ENCODE measurements at regions not wholly inside any gene's neighbourhood (a gene's known extent, or its start where the extent isn't known, plus 50 kb on each side); places are given as distances from the start of the nearest gene placed in this dataset.

- no peak overlapping the region for H3K4me3 ChIP-seq (ENCODE audit: low read length in 2 of 2)
- H3K36me3 ChIP-seq (ENCODE audit: control insufficient read depth in 2 of 2, insufficient read depth in 2 of 2, low read length in 2 of 2) = no peaks in the 10 kb centered on the region
- no peaks in the 10 kb centered on the region for H3K27me3 ChIP-seq (ENCODE audit: control insufficient read depth in 1 of 2, insufficient read depth in 2 of 2, low read length in 2 of 2)
- no peak overlapping the region for H3K9ac ChIP-seq (ENCODE audit: low read length in 2 of 2)
- H3K9me3 ChIP-seq (ENCODE audit: control insufficient read depth in 2 of 2, low read length in 2 of 2) = no peaks in the 10 kb centered on the region
- H3K27ac ChIP-seq (ENCODE audit: low read length) = no peak overlapping the region
- H3K4me1 ChIP-seq (ENCODE audit: control insufficient read depth, insufficient read depth, low read length) = no peaks in the 10 kb centered on the region
These were observed 108.8 kb downstream of the TMA16 start for GRCh38 chr4:163603257-163603656.

GRCh38 chr4:163606896-163607691 is 112.6 kb downstream of the TMA16 start:
- Histone ChIP-seq H3K36me3 (ENCODE audit: control insufficient read depth in 2 of 2, insufficient read depth in 2 of 2, low read length in 2 of 2) (no peaks in the 10 kb centered on the region), H3K4me3 (ENCODE audit: low read length in 2 of 2) (no peak overlapping the region), H3K9ac (ENCODE audit: low read length in 2 of 2) (no peak overlapping the region), H3K27ac (ENCODE audit: low read length) (no peak overlapping the region), H3K9me3 (ENCODE audit: control insufficient read depth in 2 of 2, low read length in 2 of 2) (no peaks in the 10 kb centered on the region), H3K27me3 (ENCODE audit: control insufficient read depth in 1 of 2, insufficient read depth in 2 of 2, low read length in 2 of 2) (no peaks in the 10 kb centered on the region), H3K4me1 (ENCODE audit: control insufficient read depth, insufficient read depth, low read length) (no peaks in the 10 kb centered on the region)

- Histone ChIP-seq H3K4me1 (ENCODE audit: control insufficient read depth, insufficient read depth, low read length) (no peaks in the 10 kb centered on the region), H3K36me3 (ENCODE audit: control insufficient read depth in 2 of 2, insufficient read depth in 2 of 2, low read length in 2 of 2) (no peaks in the 10 kb centered on the region), H3K27me3 (ENCODE audit: control insufficient read depth in 1 of 2, insufficient read depth in 2 of 2, low read length in 2 of 2) (no peaks in the 10 kb centered on the region), H3K4me3 (ENCODE audit: low read length in 2 of 2) (no peak overlapping the region), H3K9ac (ENCODE audit: low read length in 2 of 2) (no peak overlapping the region), H3K27ac (ENCODE audit: low read length) (no peak overlapping the region), H3K9me3 (ENCODE audit: control insufficient read depth in 2 of 2, low read length in 2 of 2) (no peaks in the 10 kb centered on the region)
These were observed 114.5 kb downstream of the TMA16 start for GRCh38 chr4:163609019-163609418.

GRCh38 chr4:163610648-163611047 is 116.2 kb downstream of the TMA16 start:
- Histone ChIP-seq H3K36me3 (ENCODE audit: control insufficient read depth in 2 of 2, insufficient read depth in 2 of 2, low read length in 2 of 2) (no peaks in the 10 kb centered on the region), H3K4me1 (ENCODE audit: control insufficient read depth, insufficient read depth, low read length) (no peaks in the 10 kb centered on the region), H3K9me3 (ENCODE audit: control insufficient read depth in 2 of 2, low read length in 2 of 2) (no peaks in the 10 kb centered on the region), H3K4me3 (ENCODE audit: low read length in 2 of 2) (no peak overlapping the region), H3K27me3 (ENCODE audit: control insufficient read depth in 1 of 2, insufficient read depth in 2 of 2, low read length in 2 of 2) (no peaks in the 10 kb centered on the region), H3K27ac (ENCODE audit: low read length) (no peak overlapping the region), H3K9ac (ENCODE audit: low read length in 2 of 2) (no peak overlapping the region)

- Histone ChIP-seq H3K9me3 (ENCODE audit: control insufficient read depth in 2 of 2, low read length in 2 of 2) (no peaks in the 10 kb centered on the region), H3K9ac (ENCODE audit: low read length in 2 of 2) (no peak overlapping the region), H3K4me3 (ENCODE audit: low read length in 2 of 2) (no peak overlapping the region), H3K27ac (ENCODE audit: low read length) (no peak overlapping the region), H3K36me3 (ENCODE audit: control insufficient read depth in 2 of 2, insufficient read depth in 2 of 2, low read length in 2 of 2) (no peaks in the 10 kb centered on the region), H3K27me3 (ENCODE audit: control insufficient read depth in 1 of 2, insufficient read depth in 2 of 2, low read length in 2 of 2) (no peaks in the 10 kb centered on the region), H3K4me1 (ENCODE audit: control insufficient read depth, insufficient read depth, low read length) (no peaks in the 10 kb centered on the region)
These were observed 116.7 kb downstream of the TMA16 start for GRCh38 chr4:163611182-163611581.

- Histone ChIP-seq H3K4me3 (ENCODE audit: low read length in 2 of 2) (no peak overlapping the region), H3K9ac (ENCODE audit: low read length in 2 of 2) (no peak overlapping the region), H3K27ac (ENCODE audit: low read length) (no peak overlapping the region)
These were observed 117.4 kb downstream of the TMA16 start for GRCh38 chr4:163611784-163612445.

GRCh38 chr4:163612762-163613161 is 118.3 kb downstream of the TMA16 start:
- no peaks in the 10 kb centered on the region for H3K9me3 ChIP-seq (ENCODE audit: control insufficient read depth in 2 of 2, low read length in 2 of 2)
- H3K4me1 ChIP-seq (ENCODE audit: control insufficient read depth, insufficient read depth, low read length) = no peaks in the 10 kb centered on the region
- no peaks in the 10 kb centered on the region for H3K36me3 ChIP-seq (ENCODE audit: control insufficient read depth in 2 of 2, insufficient read depth in 2 of 2, low read length in 2 of 2)
- no peak overlapping the region for H3K9ac ChIP-seq (ENCODE audit: low read length in 2 of 2)
- no peak overlapping the region for H3K27ac ChIP-seq (ENCODE audit: low read length)
- H3K27me3 ChIP-seq (ENCODE audit: control insufficient read depth in 1 of 2, insufficient read depth in 2 of 2, low read length in 2 of 2) = no peaks in the 10 kb centered on the region
- no peak overlapping the region for H3K4me3 ChIP-seq (ENCODE audit: low read length in 2 of 2)

More at GRCh38 chr4:163611784-163612445, 117.4 kb downstream of the TMA16 start:
- no peaks in the 10 kb centered on the region for H3K4me1 ChIP-seq (ENCODE audit: control insufficient read depth, insufficient read depth, low read length)
- H3K27me3 ChIP-seq (ENCODE audit: control insufficient read depth in 1 of 2, insufficient read depth in 2 of 2, low read length in 2 of 2) = no peaks in the 10 kb centered on the region
- no peaks in the 10 kb centered on the region for H3K9me3 ChIP-seq (ENCODE audit: control insufficient read depth in 2 of 2, low read length in 2 of 2)
- H3K36me3 ChIP-seq (ENCODE audit: control insufficient read depth in 2 of 2, insufficient read depth in 2 of 2, low read length in 2 of 2) = no peaks in the 10 kb centered on the region

GRCh38 chr4:163613383-163613782 is 118.9 kb downstream of the TMA16 start:
- H3K4me1 ChIP-seq (ENCODE audit: control insufficient read depth, insufficient read depth, low read length) = no peaks in the 10 kb centered on the region
- H3K36me3 ChIP-seq (ENCODE audit: control insufficient read depth in 2 of 2, insufficient read depth in 2 of 2, low read length in 2 of 2) = no peaks in the 10 kb centered on the region
- H3K9ac ChIP-seq (ENCODE audit: low read length in 2 of 2) = no peak overlapping the region
- H3K4me3 ChIP-seq (ENCODE audit: low read length in 2 of 2) = no peak overlapping the region
- H3K9me3 ChIP-seq (ENCODE audit: control insufficient read depth in 2 of 2, low read length in 2 of 2) = no peaks in the 10 kb centered on the region
- no peaks in the 10 kb centered on the region for H3K27me3 ChIP-seq (ENCODE audit: control insufficient read depth in 1 of 2, insufficient read depth in 2 of 2, low read length in 2 of 2)
- no peak overlapping the region for H3K27ac ChIP-seq (ENCODE audit: low read length)

- Histone ChIP-seq H3K36me3 (ENCODE audit: control insufficient read depth in 2 of 2, insufficient read depth in 2 of 2, low read length in 2 of 2) (no peaks in the 10 kb centered on the region), H3K9me3 (ENCODE audit: control insufficient read depth in 2 of 2, low read length in 2 of 2) (no peaks in the 10 kb centered on the region), H3K4me3 (ENCODE audit: low read length in 2 of 2) (no peak overlapping the region), H3K27ac (ENCODE audit: low read length) (no peak overlapping the region), H3K9ac (ENCODE audit: low read length in 2 of 2) (no peak overlapping the region), H3K27me3 (ENCODE audit: control insufficient read depth in 1 of 2, insufficient read depth in 2 of 2, low read length in 2 of 2) (no peaks in the 10 kb centered on the region), H3K4me1 (ENCODE audit: control insufficient read depth, insufficient read depth, low read length) (no peaks in the 10 kb centered on the region)
These were observed 120.4 kb downstream of the TMA16 start for GRCh38 chr4:163614866-163615265.

GRCh38 chr4:163618845-163619244 is 124.4 kb downstream of the TMA16 start:
- H3K36me3 ChIP-seq (ENCODE audit: control insufficient read depth in 2 of 2, insufficient read depth in 2 of 2, low read length in 2 of 2) = no peaks in the 10 kb centered on the region

GRCh38 chr4:163620738-163621137 is 126.2 kb downstream of the TMA16 start:
- Histone ChIP-seq H3K9me3 (ENCODE audit: control insufficient read depth in 2 of 2, low read length in 2 of 2) (no peaks in the 10 kb centered on the region), H3K4me3 (ENCODE audit: low read length in 2 of 2) (no peak overlapping the region), H3K36me3 (ENCODE audit: control insufficient read depth in 2 of 2, insufficient read depth in 2 of 2, low read length in 2 of 2) (no peaks in the 10 kb centered on the region), H3K27me3 (ENCODE audit: control insufficient read depth in 1 of 2, insufficient read depth in 2 of 2, low read length in 2 of 2) (no peaks in the 10 kb centered on the region), H3K27ac (ENCODE audit: low read length) (no peak overlapping the region), H3K4me1 (ENCODE audit: control insufficient read depth, insufficient read depth, low read length) (no peaks in the 10 kb centered on the region), H3K9ac (ENCODE audit: low read length in 2 of 2) (no peak overlapping the region)

More at GRCh38 chr4:163618845-163619244, 124.4 kb downstream of the TMA16 start:
- H3K27me3 ChIP-seq (ENCODE audit: control insufficient read depth in 1 of 2, insufficient read depth in 2 of 2, low read length in 2 of 2) = no peaks in the 10 kb centered on the region
- no peak overlapping the region for H3K4me3 ChIP-seq (ENCODE audit: low read length in 2 of 2)
- no peak overlapping the region for H3K9ac ChIP-seq (ENCODE audit: low read length in 2 of 2)
- H3K4me1 ChIP-seq (ENCODE audit: control insufficient read depth, insufficient read depth, low read length) = no peaks in the 10 kb centered on the region
- H3K27ac ChIP-seq (ENCODE audit: low read length) = no peak overlapping the region
- no peaks in the 10 kb centered on the region for H3K9me3 ChIP-seq (ENCODE audit: control insufficient read depth in 2 of 2, low read length in 2 of 2)
